Glomerular visceral epithelial cell (primary cell): ENCODE measurements at regions not wholly inside any gene's neighbourhood (a gene's known extent, or its start where the extent isn't known, plus 50 kb on each side); places are given as distances from the start of the nearest gene placed in this dataset.

ENCODE experiments used
- DNase-seq: peaks from one replicate; pipeline ENCODE4 v3.0.0-alpha.2; 2016; ENCODE audit errors: extremely low spot score

DNA sequence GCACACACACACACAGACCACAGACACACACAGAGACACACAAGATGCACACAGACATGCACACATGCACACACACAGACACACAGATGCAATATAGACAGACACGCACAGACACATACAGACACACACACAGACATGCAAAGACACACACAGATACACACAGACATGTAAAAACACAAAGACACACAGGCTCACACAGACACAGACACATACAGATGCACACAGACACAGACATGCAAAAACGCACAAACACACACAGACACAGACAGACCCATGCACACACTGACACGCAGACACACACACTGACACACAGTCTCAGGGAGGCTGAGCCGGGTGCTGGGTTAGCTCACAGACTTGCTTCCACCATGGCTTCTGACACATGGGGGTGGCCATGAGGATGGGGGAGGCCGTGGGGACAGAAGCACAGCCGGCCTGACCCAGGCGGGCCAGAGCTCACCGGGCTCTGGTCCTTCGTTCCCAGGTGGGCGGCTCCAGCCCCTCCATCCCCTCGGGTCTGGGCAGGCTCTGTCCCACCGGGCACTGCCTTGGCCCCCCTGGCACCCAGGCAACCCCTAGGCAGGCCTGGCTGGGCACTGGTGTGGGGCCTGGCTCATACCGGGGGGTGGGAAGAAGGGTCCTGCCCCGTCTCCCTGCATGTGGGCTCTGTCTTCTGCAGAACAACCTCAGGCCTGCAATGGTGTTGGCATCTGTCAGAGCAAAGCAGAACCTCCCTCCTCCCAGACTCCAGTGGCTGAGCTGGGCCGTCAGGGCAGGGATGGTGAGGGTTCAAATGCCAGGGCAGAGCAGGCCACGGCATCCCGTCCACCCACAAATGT, 1489.5 kb downstream of the BRD1 start:
- DNase-seq = no peak

DNA sequence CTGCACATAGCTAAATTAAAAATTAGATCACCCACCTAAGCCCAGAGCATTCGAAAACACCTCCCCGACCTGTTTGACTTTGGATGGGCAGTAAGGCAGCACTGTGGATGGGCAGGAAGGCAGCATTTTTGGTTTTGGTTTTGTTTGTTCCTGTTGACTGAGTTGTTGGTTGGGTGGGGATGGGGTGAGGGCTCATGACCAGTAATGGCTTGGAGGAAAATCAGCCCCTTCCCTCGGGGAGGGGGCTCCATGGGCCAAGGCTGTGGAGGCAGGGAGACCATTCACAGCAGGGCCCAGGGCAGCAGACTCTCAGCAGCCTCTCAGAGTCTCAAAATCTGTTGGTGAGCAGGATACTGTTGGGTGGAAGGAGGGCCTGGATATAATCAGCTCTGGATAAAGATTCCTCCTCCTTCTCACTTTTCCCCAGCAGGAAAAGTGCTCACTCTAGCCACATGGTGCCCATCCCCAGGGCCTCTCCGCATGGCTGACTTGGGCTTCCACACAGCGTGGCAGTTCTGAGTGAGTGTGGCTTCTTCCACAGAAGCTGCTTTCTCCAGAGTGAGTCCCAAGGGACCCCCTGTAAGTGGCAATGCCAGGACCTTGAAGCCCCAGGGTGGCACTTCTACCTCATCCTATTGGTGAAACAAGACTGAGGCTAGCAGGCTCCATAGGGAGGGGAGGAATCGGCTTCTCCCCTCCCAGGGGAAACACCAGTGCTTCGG, 1491.2 kb downstream of the BRD1 start:
- DNase-seq = no peak

DNA sequence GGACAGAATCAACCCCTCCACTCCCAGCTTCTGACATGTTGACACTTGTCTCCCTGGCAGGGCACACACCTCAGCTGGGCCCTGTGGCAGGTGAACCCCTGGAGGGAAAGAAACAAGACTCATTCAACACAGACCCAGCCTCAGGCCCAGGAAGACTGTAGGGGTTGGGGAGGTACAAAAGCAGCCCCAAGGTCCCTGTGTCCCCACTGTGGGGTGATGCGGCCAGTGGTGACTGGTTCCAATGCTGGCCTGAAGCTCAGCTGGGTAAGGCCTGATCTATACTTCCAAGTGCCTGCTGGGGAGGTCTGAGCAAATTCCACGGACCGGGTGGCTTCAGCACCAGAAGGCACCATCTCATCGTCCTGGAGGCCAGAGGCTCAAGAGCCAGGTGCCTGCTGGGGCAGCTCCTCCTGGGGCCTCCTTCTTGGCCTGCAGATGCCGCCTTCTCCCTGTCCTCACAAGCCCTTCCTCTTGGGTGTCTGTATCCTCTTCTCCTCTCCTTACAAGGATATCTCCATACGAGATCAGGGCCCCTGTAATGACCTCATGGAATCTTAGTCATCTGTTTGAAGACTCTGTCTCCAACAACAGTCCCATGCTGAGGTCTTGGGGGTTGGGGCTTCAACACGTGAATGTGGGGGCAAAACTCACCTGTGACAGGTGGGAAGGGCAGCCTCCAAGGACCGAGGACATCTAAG, 1492.1 kb downstream of the BRD1 start:
- no peak for DNase-seq

DNA sequence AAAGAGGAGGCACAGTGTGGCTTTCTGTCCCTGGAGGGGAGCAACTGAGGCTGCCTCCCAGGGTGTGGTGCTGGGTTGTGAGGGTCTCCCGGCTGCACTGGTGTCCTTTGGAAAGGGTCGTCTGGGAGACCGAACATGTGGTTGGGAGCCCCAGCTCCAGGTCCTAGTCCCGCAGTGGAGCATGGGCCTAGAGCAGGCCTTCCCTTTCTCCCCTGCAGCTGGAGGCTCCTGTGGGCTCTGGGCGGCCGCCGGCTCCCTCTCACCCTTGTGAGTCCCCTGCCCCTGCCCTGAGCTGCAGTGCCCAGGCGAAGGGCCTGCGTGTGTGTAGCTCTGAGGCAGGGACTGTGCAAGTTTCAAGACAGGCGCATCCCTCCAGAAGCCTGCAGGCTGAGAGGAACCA, 1492.7 kb downstream of the BRD1 start:
- no peak for DNase-seq

DNA sequence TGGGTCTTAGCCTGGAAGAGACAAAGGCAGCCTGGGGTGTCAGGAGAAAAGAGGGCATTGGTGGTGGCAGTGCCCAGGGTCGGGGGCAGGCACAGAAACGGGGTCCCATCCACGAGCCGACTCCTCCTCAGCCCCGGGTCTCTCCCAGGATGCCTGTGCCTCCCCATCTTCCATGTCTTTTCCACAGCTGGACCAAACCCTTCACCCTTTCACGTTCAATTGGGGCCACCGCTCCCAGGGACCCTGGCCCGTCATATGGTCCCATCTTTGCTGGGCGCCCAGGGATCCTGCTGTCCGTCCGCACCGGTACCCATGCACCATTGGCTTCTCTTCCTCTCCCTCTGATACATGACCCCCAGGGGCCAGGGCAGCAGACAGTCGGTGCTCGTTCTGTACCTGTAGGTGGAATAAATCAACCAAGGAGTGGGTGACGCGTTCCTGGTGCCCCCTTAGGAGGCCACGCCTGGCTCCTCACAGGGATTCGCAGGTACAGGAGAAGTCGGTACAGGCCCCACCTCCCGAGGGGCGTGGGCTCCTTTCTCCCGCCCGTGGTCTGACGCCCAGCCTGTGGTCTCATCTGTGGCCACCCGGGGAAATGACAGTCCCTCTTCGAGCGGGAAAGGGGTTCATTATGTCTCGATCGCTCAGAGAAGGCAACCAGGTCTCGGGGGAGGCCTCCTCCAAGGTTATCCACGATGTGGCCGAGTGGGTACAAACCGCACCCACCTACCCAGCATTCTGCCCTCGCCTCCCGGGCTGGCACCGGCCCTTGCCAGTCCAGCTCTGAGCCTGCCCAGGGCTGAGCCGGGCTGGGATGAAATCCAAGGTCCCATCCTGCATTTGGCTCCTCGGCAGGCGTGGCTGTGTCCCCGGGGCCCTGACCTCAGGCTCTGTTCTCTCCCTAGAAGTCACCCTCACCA, 1493.6 kb downstream of the BRD1 start:
- DNase-seq = no peak

DNA sequence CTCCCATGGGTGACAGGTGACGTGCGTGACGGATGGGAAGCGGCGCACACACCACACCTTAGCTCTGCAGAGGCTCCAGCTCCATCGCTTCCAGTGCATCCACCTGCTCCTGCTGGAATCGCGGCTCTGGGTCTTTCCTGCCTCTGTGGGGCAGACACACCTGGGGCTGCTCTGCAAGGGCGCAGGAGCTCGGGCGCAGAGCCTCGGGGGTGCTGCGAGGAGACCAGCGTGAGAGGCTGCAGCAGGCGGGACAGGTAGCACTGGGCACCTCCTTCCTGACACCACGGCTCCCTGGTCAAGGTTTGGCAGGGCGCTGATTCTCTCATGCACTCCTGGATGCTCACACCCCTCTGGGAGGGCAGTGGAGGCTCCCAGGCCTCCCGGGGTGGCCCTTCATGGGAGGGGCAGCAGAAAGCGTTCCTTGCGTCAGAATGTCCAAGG, 1494.3 kb downstream of the BRD1 start:
- DNase-seq = no peak

DNA sequence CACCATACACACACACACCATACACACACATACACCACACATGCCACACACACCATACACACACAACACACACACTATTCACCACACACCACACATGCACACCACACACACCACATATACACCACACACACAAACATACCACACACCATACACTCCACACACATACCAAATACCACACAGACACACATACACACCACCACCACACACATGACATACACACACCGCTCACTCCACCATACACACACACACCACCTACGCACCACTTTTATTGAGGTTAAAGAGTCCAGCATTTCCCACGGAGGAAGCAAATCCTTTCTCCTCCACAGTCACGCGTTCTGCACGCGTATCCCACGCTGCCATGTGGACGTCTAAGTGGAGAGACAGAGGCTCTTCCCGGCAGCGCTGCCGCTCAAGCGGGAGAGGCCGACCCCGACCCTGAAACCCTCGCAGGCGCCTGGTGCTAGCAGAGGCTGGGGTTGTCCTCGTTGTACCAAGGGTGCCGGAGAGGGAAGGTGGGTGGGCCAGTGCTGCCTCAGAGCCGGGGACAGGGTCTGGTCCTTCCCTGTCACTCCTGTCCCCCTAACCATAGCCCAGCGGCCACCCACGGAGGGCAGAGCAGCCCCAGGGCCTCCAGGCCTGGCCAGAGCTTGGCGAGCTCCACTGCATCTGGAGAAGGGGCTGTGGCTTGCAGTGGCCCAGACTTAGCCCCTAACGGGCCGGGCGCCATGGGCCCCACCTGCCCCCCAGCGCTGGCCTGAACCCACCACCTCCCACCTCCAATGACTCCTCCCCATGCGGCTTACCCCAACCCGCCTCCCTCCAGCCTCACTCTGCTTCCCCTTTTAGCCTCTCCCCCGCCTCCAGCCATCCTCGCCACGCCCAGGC, 1495.0 kb downstream of the BRD1 start:
- no peak for DNase-seq

DNA sequence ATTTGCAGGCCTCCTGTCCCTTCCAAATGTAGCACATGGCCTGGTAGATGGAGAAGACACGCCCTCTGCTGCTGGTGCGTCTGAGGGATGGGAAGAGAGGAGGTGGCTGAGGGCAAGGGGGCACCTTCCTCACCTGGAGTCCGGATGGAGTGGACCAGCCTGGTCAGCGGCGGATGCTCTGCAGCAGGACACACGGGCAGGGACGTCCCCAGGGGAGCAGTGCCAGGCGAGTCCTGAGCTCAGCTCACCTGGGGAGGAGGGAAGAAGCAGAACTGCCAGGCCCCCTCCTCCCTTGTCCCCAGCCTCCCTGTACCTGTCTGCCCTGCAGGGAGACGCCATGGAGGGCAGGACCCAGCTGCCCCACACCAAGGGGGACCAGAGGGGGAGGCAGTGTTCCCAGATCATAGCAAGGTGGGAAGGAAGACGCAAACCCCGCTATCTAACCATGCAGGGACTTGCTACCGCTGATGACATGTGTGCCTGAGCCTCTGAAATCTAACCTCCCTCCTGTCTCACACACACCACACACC, 1495.9 kb downstream of the BRD1 start:
- DNase-seq = no peak

DNA sequence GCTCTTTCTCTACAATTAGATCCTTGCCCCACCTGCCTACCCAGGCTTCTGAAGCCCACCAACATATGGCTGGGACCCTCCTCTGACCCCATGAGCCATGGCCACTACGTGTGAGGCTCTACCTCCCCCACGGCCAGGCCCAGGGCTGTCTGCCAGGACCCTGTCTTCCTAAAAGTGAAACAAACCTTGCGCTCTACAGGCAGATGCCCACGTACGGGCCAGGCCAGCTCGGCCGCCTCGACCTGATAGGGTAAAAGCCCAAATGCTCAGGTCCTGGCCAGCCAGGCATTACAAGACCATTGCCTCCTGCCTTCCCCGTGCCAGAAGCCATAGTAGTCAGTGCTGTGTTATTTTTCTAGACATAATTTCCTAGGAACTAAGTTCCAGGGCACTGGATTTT, 1496.4 kb downstream of the BRD1 start:
- DNase-seq = no peak

DNA sequence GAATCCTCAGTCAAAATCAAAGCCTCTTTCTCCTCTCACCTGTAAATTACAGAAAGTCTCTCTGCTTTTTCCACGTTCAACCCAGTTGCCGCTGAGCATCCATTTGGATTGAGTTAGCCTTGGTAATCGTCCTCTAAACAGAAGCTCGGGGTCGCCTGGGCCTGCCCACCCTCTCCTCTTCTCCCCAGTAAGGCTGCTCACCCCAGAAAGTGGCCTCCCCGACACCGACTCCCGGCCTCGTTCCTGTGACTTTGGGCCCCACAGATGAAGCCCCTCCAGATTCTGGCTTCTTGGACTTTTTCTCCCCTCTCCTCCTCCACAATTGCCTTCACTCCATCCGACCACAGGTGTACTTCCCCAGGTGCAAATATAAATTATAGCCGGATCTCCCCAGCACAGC, 1500.0 kb downstream of the BRD1 start:
- no peak for DNase-seq

DNA sequence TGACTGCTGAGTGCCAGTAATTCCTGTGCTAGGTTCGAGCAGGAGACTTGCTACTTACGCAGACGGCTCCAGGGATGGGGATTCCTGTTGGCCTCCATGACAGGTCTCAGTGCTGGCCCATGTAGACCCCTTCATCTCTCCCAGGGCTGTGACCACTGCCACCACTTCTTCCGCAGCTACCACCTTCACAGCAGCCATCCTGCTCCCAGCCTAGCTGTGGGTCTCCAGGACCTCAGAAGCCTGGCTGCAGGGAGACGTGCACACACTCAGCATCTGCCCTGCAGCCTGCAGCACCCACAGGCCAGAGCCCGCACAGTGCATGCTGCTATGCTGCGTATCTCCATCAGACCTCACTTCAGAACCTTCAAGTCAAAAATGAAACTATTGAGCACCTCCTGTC, 1503.9 kb downstream of the BRD1 start:
- no peak for DNase-seq

DNA sequence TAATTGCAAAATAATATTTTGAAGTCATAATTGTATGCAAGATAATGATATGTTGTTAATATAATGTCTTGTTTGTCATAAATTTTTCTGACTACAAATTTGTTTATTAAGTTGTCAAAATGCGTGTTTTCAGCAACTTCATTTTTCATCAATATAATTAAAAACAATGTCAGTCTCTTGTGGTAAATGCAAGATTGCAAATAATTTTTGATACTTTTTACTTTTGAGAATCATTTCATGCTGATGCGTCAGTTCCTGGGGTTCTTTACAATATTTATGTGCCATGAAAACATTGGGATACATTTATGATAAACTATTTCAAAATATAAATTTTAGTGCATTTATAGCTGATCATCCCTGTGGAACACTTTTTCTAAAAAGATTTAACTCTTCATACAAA, 1504.8 kb downstream of the BRD1 start:
- no peak for DNase-seq

DNA sequence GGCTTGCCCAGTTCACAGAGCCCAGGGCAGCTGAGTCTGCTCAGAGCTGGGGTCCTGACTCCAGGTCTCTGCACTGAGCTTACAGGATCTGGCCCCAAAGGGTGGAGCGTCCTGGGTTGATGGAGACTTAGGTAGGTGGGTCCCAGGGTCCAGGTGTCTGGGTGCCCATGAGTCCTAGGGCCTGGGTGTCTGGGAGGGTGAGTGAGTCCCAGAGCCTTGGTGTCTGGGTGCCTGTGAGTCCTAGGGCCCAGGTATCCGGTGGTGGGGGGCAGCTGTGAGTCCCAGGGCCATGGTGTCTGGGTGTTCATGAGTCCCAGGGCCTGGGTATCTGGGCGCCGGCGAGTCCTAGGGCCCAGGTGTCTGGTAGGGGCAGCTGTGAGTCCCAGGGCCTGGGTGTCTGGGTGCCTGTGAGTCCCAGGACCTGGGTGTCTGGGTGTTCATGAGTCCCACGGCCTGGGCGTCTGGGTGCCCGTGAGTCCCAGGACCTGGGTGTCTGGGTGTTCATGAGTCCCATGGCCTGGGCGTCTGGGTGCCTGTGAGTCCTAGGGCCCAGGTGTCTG, 1505.6 kb downstream of the BRD1 start:
- no peak for DNase-seq

DNA sequence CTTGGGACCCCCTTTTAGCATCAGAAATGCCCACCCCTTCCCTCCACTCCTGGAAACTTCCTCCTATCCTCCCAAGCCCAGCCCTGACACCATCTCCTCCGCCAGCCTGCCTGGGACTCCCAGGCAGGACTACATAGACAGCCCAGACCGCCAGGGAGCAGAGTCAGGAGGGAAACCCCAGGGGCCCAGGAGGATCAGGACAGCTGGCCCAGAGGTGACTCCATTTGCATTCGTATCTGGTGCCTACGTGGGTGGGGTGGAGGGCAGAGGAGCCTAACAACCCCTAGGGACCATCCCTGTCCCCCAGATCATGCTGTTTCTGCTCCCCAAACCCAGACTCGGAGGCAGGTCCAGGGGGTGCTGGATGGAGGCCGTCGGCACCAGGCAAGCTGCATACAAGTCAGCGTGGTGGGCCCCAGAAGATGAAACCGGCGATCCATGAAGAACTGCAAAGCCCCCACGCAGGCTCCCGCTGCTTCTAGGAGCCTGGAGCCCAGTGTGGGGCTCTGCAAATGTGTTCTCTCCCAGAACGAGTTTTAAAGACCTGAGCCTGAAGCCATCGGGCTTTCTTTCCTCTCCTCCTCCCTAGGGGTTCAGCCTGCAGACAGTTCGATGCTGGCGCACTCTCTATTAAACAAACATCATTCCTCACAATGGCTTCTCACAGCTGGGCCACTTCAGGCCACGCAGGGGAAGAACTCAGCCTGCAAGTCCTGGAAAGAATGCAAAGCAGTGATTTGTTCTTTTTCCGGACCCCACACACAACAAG, 1506.8 kb downstream of the BRD1 start:
- DNase-seq = no peak

DNA sequence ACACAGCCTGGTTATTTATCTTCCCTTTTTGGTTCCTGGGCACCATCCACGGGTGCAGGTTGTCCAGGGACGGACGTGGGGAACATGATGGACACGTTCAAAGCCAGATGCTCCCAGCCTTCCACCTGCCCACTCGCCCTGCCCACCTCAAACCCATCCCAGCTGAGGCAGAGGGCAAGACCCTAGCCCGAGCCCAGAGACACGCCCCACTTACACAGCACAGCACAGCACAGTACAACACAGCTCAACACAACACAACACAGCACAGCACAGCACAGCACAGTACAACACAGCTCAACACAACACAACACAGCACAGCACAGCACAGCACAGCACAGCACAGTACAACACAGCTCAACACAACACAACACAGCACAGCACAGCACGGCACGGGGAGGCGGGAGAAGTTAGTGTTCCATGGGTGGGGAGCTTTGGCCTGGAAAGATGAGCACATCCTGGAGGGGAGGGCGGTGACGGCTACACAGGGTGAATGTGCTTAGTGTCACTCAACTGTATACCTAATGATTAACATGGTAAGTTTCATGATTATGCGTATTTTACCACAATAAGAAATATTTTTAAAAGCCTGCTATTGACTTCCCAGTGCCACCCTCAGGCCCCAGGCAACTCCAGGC, 1507.5 kb downstream of the BRD1 start:
- no peak for DNase-seq

DNA sequence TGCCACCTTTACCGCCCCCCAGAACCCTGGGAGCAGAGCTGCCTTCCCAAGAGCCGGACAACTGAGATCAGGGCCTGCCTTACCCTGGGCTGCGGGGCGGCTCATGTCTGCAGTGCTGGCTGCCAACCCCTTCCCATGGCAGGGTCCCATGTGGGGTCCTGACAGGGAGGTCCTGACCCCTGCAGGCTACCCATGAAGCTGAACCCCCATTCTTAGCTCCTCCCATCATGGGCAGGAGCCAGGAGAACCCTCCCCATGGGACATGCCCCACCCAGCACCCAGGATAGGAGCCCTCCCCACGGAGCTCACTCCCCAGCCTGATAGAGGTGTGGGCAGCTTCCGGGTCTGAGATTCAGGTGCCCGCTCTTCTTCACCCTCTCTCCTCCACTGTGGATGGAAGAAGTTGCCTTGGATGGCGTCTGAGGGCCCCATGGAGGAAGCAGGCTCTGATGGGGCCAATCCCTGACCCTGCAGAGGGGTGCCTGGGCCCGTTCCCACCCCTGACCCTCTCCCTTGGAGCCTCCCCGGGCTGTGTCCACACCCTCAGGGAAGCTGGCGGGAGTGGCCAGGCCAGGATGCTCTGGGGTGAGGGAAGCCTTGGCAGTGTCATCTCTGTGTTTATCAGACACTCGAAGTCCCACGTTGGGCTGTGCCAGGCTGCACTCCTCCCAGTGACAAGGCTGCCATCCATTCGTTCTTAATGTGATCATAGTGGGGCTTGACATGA, 1508.2 kb downstream of the BRD1 start:
- no peak for DNase-seq

DNA sequence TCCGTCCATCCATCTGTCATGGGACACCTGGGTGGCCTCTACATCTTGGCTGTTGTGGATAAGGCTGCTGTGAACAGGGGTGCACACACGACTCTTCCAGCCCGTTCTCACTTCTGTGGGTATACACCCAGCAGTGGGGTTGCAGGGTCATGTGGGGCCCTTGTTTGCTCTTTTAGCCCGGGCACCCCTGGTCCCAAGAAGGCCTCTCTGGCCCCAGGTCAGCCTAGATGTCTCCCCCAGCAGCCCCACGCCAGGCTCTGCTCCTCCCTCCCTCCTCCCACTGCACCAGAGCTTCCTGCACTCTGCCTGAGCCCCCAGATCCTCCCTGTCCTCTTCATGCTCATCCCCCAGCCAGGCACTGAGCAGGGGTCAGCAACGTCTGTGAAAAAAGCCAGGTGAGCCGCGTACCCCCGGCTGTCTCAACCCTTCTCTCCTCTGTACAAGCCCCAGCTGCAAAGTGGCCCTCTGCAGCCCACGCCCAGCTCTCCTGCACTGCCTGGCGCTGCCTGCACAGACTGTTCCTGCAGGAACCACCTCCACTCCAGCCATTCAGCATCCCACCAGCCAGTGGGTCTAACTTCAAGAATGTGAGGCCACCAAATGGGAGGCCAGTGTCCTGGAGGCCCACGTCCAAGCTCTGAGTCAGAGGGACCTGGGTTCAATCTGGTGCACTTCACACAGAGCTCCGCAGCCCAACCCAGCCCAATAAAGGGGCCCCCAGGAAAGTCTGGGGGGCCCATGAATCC, 1508.9 kb downstream of the BRD1 start:
- DNase-seq = no peak
